ENCODE measurements at regions not wholly inside any gene's neighbourhood (a gene's known extent, or its start where the extent isn't known, plus 50 kb on each side); places are given as distances from the start of the nearest gene placed in this dataset.

DNA sequence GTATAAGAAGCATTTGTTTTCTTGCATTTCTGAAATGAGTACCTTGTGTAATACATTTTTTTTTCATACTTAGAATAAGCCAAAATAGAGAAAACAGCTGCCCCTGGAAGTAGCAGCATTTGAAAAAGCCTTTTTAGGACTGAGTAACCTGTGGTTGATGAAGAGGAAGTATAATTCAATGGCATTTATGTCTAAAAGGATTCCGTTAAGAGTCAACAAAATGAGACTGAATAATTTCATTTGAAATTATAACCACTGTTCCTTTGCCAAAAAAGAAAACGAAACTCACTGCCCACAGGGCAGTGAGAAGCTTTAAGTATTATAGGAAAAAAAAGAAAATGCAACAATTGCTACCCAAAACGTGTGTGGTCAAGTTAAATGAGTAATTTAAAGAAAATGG, 705.6 kb upstream of the PHF14 start:
- H3K27me3 ChIP-seq (ENCODE audit: insufficient read depth, low read length, poor library complexity) = no peaks in the 10 kb centered on the region
- no peaks in the 10 kb centered on the region for H3K9me3 ChIP-seq (ENCODE audit: insufficient read depth, low read length, severe bottlenecking)
- no peak overlapping the region for H3K9ac ChIP-seq (ENCODE audit: low read depth, low read length)
- H2AFZ ChIP-seq (ENCODE audit: low read depth, low read length) = no peak overlapping the region
- no peak overlapping the region for H3K4me3 ChIP-seq (ENCODE audit: low read depth in 1 of 2, low read length in 2 of 2)
- H4K20me1 ChIP-seq (ENCODE audit: insufficient read depth, low read length) = no peaks in the 10 kb centered on the region
- no peak overlapping the region for H3K4me2 ChIP-seq (ENCODE audit: insufficient read depth, low read length)
- no peak overlapping the region for H3K27ac ChIP-seq (ENCODE audit: low read length)
- no peaks in the 10 kb centered on the region for H3K36me3 ChIP-seq (ENCODE audit: insufficient read depth, low read length)
- TF ChIP-seq EZH2 (IDR thresholded peaks at IDR 0.05; ENCODE audit: borderline replicate concordance, low read depth, low read length, severe bottlenecking) = no peak
- TF ChIP-seq, protein P1, sequence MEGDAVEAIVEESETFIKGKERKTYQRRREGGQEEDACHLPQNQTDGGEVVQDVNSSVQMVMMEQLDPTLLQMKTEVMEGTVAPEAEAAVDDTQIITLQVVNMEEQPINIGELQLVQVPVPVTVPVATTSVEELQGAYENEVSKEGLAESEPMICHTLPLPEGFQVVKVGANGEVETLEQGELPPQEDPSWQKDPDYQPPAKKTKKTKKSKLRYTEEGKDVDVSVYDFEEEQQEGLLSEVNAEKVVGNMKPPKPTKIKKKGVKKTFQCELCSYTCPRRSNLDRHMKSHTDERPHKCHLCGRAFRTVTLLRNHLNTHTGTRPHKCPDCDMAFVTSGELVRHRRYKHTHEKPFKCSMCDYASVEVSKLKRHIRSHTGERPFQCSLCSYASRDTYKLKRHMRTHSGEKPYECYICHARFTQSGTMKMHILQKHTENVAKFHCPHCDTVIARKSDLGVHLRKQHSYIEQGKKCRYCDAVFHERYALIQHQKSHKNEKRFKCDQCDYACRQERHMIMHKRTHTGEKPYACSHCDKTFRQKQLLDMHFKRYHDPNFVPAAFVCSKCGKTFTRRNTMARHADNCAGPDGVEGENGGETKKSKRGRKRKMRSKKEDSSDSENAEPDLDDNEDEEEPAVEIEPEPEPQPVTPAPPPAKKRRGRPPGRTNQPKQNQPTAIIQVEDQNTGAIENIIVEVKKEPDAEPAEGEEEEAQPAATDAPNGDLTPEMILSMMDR (IDR thresholded peaks at IDR 0.05; ENCODE audit: borderline replicate concordance, extremely low read depth, low read length, poor library complexity, severe bottlenecking) = no peak
- DNase-seq (no peak), ATAC-seq (ENCODE audit: insufficient read depth, low read depth) (no peak)
- H3K4me1 ChIP-seq (ENCODE audit: insufficient read depth, low read length) = no peaks in the 10 kb centered on the region
- no peaks in the 10 kb centered on the region for H3K79me2 ChIP-seq (ENCODE audit: insufficient read depth, low read length)

DNA sequence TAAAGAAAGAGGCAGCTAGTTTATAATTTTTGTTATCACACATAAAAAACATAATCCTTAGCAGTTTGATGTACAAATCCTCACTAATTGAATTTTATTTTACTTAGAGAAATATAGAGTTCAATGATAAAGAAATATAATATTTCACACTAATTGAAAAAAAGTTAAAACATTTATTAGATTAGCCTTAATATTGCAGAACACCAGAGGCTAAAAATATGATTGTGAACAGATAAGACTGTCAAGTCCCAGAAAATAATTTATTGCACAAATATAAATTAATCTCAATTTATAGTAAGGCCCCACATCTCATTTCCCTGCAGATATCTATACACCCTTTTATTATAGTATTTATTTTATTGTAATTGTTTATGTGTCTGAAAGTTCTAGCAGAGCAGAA, 690.8 kb upstream of the PHF14 start:
- no peaks in the 10 kb centered on the region for H3K27me3 ChIP-seq (ENCODE audit: insufficient read depth, low read length, poor library complexity)
- H3K27ac ChIP-seq (ENCODE audit: low read length) = no peak overlapping the region
- H4K20me1 ChIP-seq (ENCODE audit: insufficient read depth, low read length) = no peaks in the 10 kb centered on the region
- DNase-seq = no peak
- H2AFZ ChIP-seq (ENCODE audit: low read depth, low read length) = no peak overlapping the region
- TF ChIP-seq, protein P1 (IDR thresholded peaks at IDR 0.05; ENCODE audit: borderline replicate concordance, extremely low read depth, low read length, poor library complexity, severe bottlenecking) = no peak
- TF ChIP-seq EZH2 (IDR thresholded peaks at IDR 0.05; ENCODE audit: borderline replicate concordance, low read depth, low read length, severe bottlenecking) = no peak
- no peaks in the 10 kb centered on the region for H3K9me3 ChIP-seq (ENCODE audit: insufficient read depth, low read length, severe bottlenecking)
- H3K4me3 ChIP-seq (ENCODE audit: low read depth in 1 of 2, low read length in 2 of 2) = no peak overlapping the region
- H3K4me1 ChIP-seq (ENCODE audit: insufficient read depth, low read length) = no peaks in the 10 kb centered on the region
- no peaks in the 10 kb centered on the region for H3K79me2 ChIP-seq (ENCODE audit: insufficient read depth, low read length)
- no peak overlapping the region for H3K4me2 ChIP-seq (ENCODE audit: insufficient read depth, low read length)
- H3K36me3 ChIP-seq (ENCODE audit: insufficient read depth, low read length) = no peaks in the 10 kb centered on the region
- no peak for ATAC-seq (ENCODE audit: insufficient read depth, low read depth)
- H3K9ac ChIP-seq (ENCODE audit: low read depth, low read length) = no peak overlapping the region

DNA sequence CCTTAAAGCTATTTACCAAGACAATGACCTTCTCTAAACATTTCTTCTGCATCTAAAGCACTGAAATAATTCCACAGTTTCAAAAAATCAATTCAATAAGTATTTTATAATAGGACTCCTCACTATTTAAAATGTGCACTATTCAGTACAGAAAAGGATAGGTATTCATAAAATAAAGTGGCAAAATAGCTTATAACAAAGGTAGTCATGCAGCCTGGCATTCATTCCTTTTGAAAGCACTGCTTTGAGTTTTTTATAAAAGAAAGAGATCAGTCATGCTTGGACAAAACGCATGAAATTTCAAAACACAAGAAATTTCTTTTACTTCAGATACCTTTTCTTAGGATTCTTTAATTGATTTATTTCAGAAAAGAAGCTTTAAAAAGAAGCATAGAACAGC, 689.7 kb upstream of the PHF14 start:
- H2AFZ ChIP-seq (ENCODE audit: low read depth, low read length) = no peak overlapping the region
- no peaks in the 10 kb centered on the region for H3K79me2 ChIP-seq (ENCODE audit: insufficient read depth, low read length)
- TF ChIP-seq, protein P1 (IDR thresholded peaks at IDR 0.05; ENCODE audit: borderline replicate concordance, extremely low read depth, low read length, poor library complexity, severe bottlenecking) = no peak
- TF ChIP-seq EZH2 (IDR thresholded peaks at IDR 0.05; ENCODE audit: borderline replicate concordance, low read depth, low read length, severe bottlenecking) = no peak
- no peaks in the 10 kb centered on the region for H3K9me3 ChIP-seq (ENCODE audit: insufficient read depth, low read length, severe bottlenecking)
- H4K20me1 ChIP-seq (ENCODE audit: insufficient read depth, low read length) = no peaks in the 10 kb centered on the region
- ATAC-seq (ENCODE audit: insufficient read depth, low read depth) = no peak
- H3K4me2 ChIP-seq (ENCODE audit: insufficient read depth, low read length) = no peak overlapping the region
- no peak overlapping the region for H3K9ac ChIP-seq (ENCODE audit: low read depth, low read length)
- no peak overlapping the region for H3K4me3 ChIP-seq (ENCODE audit: low read depth in 1 of 2, low read length in 2 of 2)
- H3K27ac ChIP-seq (ENCODE audit: low read length) = no peak overlapping the region
- no peaks in the 10 kb centered on the region for H3K4me1 ChIP-seq (ENCODE audit: insufficient read depth, low read length)
- no peaks in the 10 kb centered on the region for H3K36me3 ChIP-seq (ENCODE audit: insufficient read depth, low read length)
- DNase-seq = no peak
- H3K27me3 ChIP-seq (ENCODE audit: insufficient read depth, low read length, poor library complexity) = no peaks in the 10 kb centered on the region

DNA sequence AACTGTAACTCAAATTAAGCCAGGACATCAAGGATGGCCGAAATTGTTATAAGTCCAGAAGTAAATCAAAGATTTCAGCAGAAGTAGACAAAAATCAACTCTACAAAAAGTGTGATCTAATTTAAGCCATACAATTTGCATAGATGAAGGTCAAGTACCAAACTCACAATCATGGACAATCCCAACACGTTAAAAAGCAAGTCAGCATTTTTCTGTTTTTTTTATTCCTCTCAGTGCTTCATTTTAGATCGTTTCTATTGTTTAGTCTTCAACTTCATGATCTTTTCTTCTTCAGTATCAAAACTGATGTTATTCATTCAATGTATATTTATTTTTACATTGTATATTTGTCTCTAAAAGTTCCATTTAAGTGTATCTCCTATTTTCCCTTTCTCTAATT, 674.3 kb upstream of the PHF14 start:
- Histone ChIP-seq H3K4me3 (ENCODE audit: low read depth in 1 of 2, low read length in 2 of 2) (no peak overlapping the region), H3K9ac (ENCODE audit: low read depth, low read length) (no peak overlapping the region), H4K20me1 (ENCODE audit: insufficient read depth, low read length) (no peaks in the 10 kb centered on the region), H3K79me2 (ENCODE audit: insufficient read depth, low read length) (no peaks in the 10 kb centered on the region), H2AFZ (ENCODE audit: low read depth, low read length) (no peak overlapping the region), H3K4me1 (ENCODE audit: insufficient read depth, low read length) (no peaks in the 10 kb centered on the region), H3K36me3 (ENCODE audit: insufficient read depth, low read length) (no peaks in the 10 kb centered on the region), H3K4me2 (ENCODE audit: insufficient read depth, low read length) (no peak overlapping the region), H3K9me3 (ENCODE audit: insufficient read depth, low read length, severe bottlenecking) (no peaks in the 10 kb centered on the region), H3K27me3 (ENCODE audit: insufficient read depth, low read length, poor library complexity) (no peaks in the 10 kb centered on the region), H3K27ac (ENCODE audit: low read length) (no peak overlapping the region)
- no peak for ATAC-seq (ENCODE audit: insufficient read depth, low read depth)
- DNase-seq = no peak
- no peak for TF ChIP-seq EZH2 (IDR thresholded peaks at IDR 0.05; ENCODE audit: borderline replicate concordance, low read depth, low read length, severe bottlenecking)
- TF ChIP-seq, protein P1 (IDR thresholded peaks at IDR 0.05; ENCODE audit: borderline replicate concordance, extremely low read depth, low read length, poor library complexity, severe bottlenecking) = no peak
